SH-SY5Y (cell line): ENCODE measurements at regions not wholly inside any gene's neighbourhood (a gene's known extent, or its start where the extent isn't known, plus 50 kb on each side); places are given as distances from the start of the nearest gene placed in this dataset.

Source experiments
- GATA2 ChIP-seq: IDR thresholded peaks from 2 replicates; pipeline ENCODE4 v1.6.1; 2011; ENCODE audit warnings: mild to moderate bottlenecking, low read depth, low read length
- GATA3 ChIP-seq: IDR thresholded peaks from 2 replicates; pipeline ENCODE4 v1.6.1; 2011; ENCODE audit warnings: low read depth, mild to moderate bottlenecking, low read length, moderate library complexity

DNA sequence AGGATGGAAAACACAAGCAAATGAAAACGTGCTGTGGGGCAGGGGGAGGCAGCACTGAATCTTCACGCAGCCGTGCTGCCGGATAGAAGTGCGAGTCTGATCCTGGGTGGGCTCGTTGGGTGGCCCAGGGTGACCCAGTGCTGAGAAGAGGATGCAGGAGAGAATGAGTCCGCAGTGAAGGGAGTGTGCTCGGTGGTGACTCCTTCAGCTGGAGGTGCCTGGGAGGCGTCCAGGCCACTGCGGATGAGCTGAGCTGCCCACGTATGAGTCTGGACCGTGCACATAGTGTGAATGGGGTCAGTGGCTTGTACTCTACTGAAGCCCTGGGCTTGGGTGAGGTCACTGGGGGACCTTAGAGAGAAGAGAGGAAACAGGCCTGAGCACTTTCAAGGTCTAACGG is 190.0 kb upstream of the MGMT start:
- no peak for TF ChIP-seq GATA3

DNA sequence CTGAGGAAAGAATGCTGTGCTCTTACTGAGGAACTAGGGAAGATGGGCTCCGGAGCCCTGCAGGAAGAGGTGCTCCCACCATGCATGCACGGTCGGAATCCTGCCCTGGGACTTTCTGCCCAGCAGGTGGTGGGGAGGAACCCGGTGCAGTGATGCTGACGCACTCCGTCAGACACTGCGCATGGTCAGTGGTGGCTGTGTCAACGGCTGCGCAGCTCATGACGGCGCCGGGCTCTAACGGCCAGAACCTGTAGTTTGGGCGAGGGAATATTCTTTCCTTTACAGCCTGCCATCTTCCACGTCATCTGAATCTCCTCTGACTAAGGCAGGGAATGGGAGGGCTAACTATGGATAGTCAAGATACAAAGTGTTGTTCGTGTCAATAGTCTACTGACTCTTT is 189.2 kb upstream of the MGMT start:
- TF ChIP-seq GATA2: no peak

- no peak for TF ChIP-seq GATA3
These were observed 188.4 kb upstream of the MGMT start for GRCh38 chr10:129278686-129279085.

DNA sequence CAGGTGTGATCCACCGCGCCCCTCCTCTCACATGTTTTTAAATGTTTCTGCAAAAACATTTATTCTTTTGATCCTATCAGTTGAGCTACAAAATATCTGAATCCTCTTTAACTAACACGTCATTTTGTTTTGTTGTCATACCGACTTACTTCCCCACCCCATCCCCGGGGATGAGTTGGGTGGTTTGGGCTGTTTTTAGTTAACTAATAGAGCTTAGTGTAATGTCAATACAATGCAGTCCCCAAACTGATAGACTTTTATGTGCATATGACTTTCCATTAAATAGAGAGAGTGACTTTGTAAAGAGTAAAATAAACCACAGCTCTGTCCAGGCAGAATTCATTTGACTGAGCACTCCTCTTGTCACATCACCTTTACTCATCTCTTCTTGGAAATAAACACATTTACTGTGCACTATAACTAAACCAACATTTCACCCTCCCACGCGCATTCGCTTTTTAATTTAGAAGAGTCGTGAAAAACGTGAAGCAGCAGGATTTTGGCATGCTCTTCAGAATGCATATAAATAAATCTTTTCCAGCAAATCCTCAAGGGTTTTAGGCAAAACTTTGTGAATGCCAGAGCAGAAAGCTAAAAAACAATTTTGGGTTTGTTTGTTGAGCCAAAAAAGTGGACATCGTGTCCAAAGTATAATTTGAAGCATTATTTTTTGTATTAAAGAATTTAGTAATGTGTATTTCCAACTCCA is 187.4 kb upstream of the MGMT start:
- TF ChIP-seq GATA2 (no peak), GATA3 (no peak)

GRCh38 chr10:129280155-129280502 is 186.9 kb upstream of the MGMT start:
- no peak for TF ChIP-seq GATA3
- TF ChIP-seq GATA2: no peak

DNA sequence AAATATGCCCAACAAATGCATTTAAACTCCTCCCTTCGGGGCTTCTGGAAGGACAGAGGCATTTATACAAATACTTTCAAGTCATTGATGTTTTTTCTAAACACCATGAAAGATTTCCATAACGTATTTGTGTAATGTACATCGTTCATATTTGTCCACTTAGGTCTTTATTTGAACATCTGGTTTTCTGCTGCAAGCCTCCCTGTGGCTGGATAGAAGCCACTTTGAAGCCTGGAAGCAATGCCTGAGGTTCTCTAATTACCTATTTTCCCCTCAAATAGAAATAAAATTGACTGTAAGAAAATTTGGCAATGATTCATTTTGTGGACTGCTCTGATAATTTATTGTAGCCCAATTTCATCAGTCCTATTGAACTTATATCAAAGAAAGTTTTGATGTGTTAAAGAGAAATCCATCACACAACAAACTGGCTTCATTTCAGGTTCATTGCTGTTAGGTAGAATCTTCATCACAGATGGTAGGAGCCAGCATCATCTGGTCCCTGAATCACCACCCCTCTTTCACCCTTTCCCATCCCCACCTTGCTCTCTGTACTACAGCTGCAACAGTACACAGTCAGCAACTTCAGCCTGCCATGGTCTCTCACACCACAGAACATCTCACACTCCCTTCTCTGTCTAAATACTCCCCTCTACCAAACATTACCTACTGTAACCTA is 186.0 kb upstream of the MGMT start:
- TF ChIP-seq GATA3 (no peak), GATA2 (no peak)

GRCh38 chr10:129285459-129285858 is 181.6 kb upstream of the MGMT start:
- no peak for TF ChIP-seq GATA3
- TF ChIP-seq GATA2: no peak

DNA sequence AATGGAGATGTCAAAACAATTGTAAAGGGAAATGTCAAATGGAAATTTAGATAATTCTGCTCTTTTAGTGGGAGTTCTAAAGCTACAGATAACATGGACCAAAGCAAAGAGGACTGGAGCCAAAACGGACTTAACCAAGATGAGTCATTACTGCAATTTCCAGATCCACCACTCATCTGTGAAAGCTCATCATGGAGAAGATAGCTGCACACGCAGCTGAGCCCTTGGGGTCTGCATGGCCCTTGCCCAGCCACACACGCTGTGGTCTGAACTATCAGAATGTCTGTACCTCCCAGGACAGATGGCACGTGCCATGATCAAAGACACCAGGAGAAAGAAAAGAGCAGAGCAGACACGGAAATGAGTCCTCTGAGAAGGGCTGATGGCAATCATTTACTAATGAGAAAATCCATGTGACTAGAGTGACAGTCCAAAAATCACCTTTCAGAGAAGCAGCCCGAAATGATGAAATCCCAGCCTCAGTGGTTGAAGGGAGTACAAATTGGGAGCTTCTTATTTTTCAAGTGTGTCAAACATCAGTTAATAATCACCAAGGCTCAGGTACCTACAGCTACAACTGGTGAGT is 177.9 kb upstream of the MGMT start:
- TF ChIP-seq GATA2: no peak
- TF ChIP-seq GATA3: no peak

GRCh38 chr10:129293991-129294700 is 172.9 kb upstream of the MGMT start:
- TF ChIP-seq GATA3: no peak
- no peak for TF ChIP-seq GATA2

- no peak for TF ChIP-seq GATA2
- TF ChIP-seq GATA3: no peak
These were observed 172.1 kb upstream of the MGMT start for GRCh38 chr10:129294944-129295343.

DNA sequence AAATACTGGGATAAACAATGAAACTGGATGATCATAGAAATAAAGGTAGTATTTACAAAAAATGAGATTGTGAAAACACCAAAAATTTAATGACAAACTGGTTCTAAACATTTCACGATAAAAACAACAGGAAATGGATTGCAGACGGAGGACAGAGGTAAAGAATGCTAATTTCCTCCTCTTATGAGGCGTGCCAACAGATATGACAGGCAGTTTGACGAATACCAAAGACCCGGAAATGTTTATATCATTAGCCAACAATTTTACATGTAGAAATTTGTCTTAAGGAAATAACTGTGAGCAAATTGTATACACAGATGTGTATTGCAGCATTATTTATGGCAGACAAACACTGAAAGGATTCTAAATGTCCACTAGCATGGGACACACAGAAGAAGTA is 162.0 kb upstream of the MGMT start:
- TF ChIP-seq GATA2: no peak
- no peak for TF ChIP-seq GATA3

DNA sequence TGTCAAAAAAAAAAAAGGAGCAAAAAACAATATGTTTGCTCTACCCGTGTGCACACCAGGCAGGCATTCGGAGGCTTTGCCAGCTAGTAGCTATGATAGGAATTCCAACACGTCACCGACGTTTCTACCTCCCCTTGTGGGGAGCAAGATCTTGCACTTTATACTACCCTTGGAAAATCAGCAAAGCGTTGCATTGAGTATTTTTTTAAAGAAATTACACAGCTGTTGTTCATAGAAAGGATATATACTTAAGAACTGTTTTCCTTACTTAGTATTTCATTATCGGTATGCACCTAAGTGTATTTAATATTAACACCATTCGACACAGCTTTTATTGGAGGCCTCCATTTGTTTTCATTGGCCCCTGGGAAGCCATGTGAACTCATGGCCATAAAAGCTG is 159.9 kb upstream of the MGMT start:
- TF ChIP-seq GATA3: no peak
- no peak for TF ChIP-seq GATA2

DNA sequence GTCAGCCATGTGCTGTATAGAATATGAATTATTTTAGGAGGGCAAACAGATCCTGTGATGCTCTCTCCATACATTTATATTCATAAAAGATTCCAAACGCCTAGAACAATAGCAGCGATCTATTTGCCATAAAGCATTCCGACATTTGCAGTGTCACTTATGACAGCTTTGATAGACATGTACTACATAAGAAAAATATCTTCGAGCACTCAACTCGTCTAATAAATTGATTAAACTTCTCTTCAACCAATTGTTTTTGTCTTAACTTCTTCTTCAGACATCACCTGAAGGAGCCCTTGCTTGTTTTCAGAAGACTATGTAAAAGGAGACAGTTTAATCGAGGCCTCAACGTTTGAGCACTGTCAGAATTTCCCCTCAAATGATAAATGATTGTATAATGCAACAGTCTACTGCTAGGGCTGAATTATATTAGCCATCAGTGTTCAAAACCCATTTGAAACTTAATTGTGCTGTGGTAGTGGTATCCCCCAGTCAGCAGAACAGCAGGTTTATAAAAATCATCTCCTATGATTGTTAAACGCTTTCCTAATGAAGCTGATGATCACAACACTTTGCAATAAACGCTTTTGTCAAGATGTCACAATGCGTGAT is 158.0 kb upstream of the MGMT start:
- TF ChIP-seq GATA2 (no peak), GATA3 (no peak)

GRCh38 chr10:129309565-129309964 is 157.5 kb upstream of the MGMT start:
- TF ChIP-seq GATA2: no peak
- TF ChIP-seq GATA3: no peak
